NCI-H187 (cell line): ENCODE measurements at regions not wholly inside any gene's neighbourhood (a gene's known extent, or its start where the extent isn't known, plus 50 kb on each side); places are given as distances from the start of the nearest gene placed in this dataset.

Experiments
- DNase-seq, 2 experiments: peaks; one replicate each; lab custom pipeline; 2025; lab: John Stamatoyannopoulos, UW

GRCh38 chr5:3736466-3736865 is 140.8 kb downstream of the IRX1 start:
- DNase-seq: no peak

DNA sequence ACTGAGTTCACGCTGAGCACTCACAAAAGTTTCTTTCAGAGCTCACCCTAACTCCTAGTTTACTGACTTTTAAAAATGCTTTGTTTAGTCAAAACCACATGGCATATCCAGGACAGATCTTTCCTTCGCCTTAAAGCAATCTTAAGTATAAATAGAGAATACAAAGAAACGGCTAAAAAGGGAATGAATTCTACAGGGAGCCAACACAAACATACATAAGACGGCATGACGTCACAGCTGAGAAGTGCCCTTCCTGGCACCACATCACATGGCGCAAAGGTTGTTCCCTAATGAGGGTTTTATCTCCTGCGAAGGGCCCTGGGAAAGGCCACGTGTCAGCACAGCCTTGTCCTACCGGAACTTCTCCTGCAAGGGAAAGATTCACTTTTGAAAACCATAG is 141.3 kb downstream of the IRX1 start:
- no peak for DNase-seq

- DNase-seq: no peak
These were observed 143.3 kb downstream of the IRX1 start for GRCh38 chr5:3738919-3739318.

- no peak for DNase-seq
These were observed 145.1 kb downstream of the IRX1 start for GRCh38 chr5:3740546-3741373.

- no peak for DNase-seq
These were observed 145.7 kb downstream of the IRX1 start for GRCh38 chr5:3741374-3741770.

- DNase-seq: no peak
These were observed 147.1 kb downstream of the IRX1 start for GRCh38 chr5:3742750-3743149.

GRCh38 chr5:3751846-3752245 is 156.2 kb downstream of the IRX1 start:
- DNase-seq: no peak

- no peak for DNase-seq
These were observed 182.4 kb downstream of the IRX1 start for GRCh38 chr5:3778000-3778550.

DNA sequence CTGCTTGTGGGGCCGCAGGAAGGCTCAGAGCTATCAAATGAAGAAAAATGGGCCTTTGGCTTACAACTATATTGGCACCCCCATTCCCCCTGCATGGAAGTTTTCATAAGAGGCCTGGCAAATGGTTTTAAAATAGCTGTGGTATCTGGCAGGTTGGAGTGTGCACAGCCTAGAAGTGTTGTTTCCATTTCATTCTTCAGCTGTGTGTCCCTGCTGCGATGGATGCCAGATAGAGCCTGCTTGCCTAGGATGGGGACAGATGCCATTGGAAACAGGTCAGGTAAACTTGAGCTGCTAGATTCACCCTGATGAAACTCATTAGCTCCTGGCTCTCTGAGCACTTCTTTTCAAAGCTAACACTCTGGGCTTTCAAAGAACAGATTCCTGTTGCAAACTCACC is 183.3 kb downstream of the IRX1 start:
- no peak for DNase-seq

DNA sequence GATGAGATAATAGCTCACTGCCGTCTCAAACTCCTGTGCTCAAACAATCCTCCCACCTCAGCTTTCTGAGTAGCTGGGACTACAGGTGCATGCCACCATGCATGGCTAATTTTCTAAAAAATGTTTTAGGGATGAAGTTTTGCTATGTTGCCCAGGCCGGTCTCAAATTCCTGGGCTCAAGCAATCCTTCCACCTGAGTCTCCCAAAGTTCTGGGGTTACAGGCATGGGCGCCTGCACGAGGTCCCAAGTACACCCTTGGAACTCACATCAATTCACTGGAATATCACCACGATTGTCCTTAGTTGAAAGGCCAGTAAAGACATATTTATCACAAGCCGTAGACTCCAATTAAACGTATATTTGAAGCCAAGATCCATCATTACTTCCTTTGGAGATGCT is 184.6 kb downstream of the IRX1 start:
- DNase-seq: no peak

GRCh38 chr5:3780907-3781306 is 185.3 kb downstream of the IRX1 start:
- no peak for DNase-seq

DNA sequence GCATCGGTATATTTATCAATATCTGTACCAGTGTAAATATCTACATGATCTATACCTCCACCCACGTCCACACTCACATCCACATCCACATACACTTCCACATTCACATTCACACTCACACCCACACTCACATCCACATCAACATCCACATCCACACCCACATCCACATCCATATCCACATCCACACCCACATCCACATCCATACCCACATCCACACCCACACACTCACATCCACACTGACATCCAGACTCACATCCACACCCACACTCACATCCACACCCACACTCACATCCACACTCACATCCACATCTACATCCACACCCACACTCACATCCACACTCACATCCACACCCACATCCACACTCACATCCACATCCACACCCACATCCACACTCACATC is 189.2 kb downstream of the IRX1 start:
- DNase-seq: no peak

DNA sequence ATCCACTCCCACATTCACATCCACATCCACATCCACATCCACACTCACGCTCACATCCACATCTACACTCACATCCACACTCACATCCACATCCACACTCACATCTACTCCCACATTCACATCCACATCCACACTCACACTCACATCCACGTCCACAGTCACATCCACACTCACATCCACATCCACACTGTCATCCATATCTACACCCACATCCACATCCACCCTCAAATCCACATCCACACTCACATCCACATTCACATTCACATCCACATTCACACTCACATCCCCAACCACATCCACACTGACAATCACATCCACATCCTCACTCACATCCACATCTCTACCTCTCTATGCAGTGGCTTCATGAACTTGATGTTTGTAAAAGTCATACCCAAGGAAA is 190.5 kb downstream of the IRX1 start:
- DNase-seq: no peak

DNA sequence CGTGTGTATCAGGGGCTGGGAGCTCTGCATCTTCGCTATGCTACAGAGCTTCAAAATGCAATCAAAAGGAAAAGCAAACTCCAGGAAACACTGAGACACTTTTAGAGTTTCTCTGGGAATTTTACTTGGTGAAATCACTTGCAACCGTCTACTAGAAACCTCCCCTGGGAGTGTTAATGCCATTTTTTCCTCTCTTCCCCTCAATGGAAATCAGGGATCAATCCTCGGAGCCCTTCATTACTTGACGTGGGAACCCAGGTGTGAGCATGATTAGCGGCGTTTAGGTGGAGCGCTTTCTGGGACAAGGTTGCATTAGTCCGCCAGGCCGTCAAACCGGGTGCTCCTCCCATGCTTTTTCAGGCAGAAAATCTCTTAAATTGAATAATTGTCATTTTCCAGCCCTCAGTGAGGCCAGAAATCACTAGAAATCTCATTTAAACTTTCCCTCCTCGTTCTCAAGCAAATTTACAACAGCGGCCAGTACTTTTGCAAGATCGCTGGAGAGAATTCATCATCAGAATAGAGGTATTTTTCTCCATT is 191.3 kb downstream of the IRX1 start:
- DNase-seq: no peak

DNA sequence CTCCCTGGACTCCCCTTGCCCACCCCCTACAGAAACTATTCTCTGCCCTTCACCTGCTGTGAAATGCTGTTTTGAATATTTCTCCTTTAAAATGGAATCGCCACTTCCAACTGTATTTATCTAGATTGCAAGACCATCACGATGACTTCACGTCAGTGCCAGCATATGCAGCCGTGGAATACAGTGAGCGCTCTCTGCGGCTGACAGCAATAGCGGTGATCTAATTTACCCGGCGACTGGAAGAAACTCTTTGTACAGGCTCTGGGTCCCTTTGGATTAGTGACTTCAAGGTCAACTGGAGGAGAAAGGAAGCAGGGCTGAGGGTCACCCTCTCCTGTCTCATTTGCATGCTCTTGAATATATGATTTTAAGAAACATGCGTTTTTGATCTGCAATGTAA is 192.0 kb downstream of the IRX1 start:
- no peak for DNase-seq

GRCh38 chr5:3789519-3790193 is 194.0 kb downstream of the IRX1 start:
- DNase-seq: no peak

DNA sequence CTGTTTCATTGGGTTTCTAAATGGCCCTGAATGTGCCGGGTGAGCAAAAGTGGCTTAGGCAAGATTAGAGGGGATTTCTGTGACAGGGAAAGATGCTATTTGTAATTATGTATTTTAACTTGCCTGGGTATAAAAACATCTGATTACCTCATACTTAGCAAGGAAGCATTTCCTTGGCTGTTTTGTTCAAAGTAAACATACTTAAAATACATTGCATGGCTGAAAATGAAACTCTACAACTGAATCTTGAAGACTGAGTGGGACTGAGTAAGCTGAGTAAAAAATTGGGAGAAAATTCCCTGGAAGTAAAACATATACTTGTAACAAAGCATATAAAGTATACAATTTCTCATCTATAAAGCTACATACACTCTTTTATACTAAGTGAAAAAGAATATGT is 197.5 kb downstream of the IRX1 start:
- DNase-seq: no peak

DNA sequence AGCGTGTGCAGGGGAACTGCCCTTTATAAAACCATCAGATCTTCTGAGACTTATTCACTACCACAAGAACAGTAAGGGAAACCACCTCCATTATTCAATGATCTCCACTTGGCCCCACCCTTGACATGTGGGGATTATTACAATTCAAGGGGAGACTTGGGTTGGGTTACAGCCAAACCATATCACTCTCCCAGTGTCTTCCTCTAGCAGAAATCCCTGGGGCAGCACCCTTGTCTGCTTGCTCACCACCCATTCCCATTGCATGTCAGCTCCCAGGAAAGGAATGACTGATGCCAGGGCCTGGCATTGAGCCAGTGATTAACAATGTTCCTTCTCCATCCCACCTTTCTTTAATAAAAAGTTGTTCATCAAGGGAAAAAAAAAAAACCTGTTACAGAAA is 199.0 kb downstream of the IRX1 start:
- DNase-seq: no peak

GRCh38 chr5:3796736-3797135 is 201.1 kb downstream of the IRX1 start:
- no peak for DNase-seq

DNA sequence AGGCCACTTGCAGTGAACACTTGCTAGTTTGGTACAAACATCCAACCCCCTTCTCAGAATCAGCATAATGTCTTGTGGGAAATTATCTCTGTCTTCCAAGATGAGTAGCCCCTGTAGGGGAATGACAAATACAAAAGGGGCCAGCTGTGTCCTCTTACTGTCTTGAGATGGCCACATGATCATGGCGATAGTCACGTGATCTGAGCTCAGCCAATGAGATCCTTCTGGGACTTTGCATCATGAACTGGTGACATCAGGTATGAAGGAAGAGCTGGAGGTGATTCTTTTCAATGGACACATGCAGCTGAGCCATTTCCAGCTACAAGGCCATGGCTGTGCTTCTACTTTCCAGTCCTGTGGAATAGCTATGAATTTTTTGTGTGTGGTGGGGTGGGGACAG is 206.3 kb downstream of the IRX1 start:
- DNase-seq: no peak

GRCh38 chr5:3809455-3809854 is 213.8 kb downstream of the IRX1 start:
- no peak for DNase-seq

DNA sequence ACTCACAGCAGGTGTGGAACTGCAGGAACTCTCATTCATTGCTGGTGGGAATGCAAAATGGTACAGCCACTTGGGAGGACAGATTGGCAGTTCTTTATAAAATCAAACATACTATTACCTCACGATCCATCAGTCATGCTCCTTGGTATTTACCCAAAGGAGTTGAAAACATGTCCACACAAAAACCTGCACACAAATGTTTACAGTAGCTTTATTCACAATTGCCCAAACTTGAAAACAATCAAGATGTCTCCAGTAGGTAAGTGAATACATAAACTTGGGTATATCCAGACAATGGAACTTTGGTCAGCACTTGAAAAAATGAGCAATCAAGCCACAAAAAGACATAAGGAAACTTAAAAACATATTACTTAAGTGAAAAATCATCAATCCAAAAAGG is 215.5 kb downstream of the IRX1 start:
- no peak for DNase-seq

- no peak for DNase-seq
These were observed 223.0 kb downstream of the IRX1 start for GRCh38 chr5:3818624-3819023.
